ENCODE measurements at regions not wholly inside any gene's neighbourhood (a gene's known extent, or its start where the extent isn't known, plus 50 kb on each side); places are given as distances from the start of the nearest gene placed in this dataset.

- no peak for TF ChIP-seq ZNF274 (IDR thresholded peaks at IDR 0.05; ENCODE audit: borderline replicate concordance, extremely low read depth, low read length)
- TF ChIP-seq, protein P1, sequence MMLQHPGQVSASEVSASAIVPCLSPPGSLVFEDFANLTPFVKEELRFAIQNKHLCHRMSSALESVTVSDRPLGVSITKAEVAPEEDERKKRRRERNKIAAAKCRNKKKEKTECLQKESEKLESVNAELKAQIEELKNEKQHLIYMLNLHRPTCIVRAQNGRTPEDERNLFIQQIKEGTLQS (IDR thresholded peaks at IDR 0.05; ENCODE audit: insufficient read depth, low read depth, low read length): no peak
- TF ChIP-seq, protein P2, sequence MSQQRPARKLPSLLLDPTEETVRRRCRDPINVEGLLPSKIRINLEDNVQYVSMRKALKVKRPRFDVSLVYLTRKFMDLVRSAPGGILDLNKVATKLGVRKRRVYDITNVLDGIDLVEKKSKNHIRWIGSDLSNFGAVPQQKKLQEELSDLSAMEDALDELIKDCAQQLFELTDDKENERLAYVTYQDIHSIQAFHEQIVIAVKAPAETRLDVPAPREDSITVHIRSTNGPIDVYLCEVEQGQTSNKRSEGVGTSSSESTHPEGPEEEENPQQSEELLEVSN (IDR thresholded peaks at IDR 0.05): no peak
- no peak for TF ChIP-seq RBBP5 (IDR thresholded peaks at IDR 0.05; ENCODE audit: borderline replicate concordance, low read depth, low read length)
- no peak for TF ChIP-seq GTF2F1 (IDR thresholded peaks at IDR 0.05; ENCODE audit: borderline replicate concordance, low read depth, low read length)
Observed at GRCh38 chr12:69099201-69099837, 140.1 kb upstream of the CPSF6 start (continued).
